ENCODE measurements at regions not wholly inside any gene's neighbourhood (a gene's known extent, or its start where the extent isn't known, plus 50 kb on each side); places are given as distances from the start of the nearest gene placed in this dataset.

- TF ChIP-seq CTCF (IDR thresholded peaks at IDR 0.05) (no peak), POLR2A (IDR thresholded peaks at IDR 0.05) (no peak)
Observed at GRCh38 chr14:84643446-84643845, 886.5 kb upstream of the FLRT2 start.

Data from sigmoid colon (tissue), 3 donors.